ENCODE measurements at regions not wholly inside any gene's neighbourhood (a gene's known extent, or its start where the extent isn't known, plus 50 kb on each side); places are given as distances from the start of the nearest gene placed in this dataset.

- in situ Hi-C loops (cut with HindIII; ENCODE audit: low sequenced_read_pairs), result no loop called here
Measured at GRCh38 chr6:30272032-30272431, 54.7 kb upstream of the TRIM39 start.

GRCh38 chr6:30267423-30267822 lies 54.2 kb upstream of the TRIM26 start:
- in situ Hi-C loops (cut with HindIII; ENCODE audit: low sequenced_read_pairs), result loop anchor here (5.0 kb wide), 1 partner anchor 60 kb away; the partner anchor contains the start of gene TRIM39

GRCh38 chr6:30265594-30265993 lies 52.4 kb upstream of the TRIM26 start:
- in situ Hi-C loops (cut with HindIII; ENCODE audit: low sequenced_read_pairs), result loop anchor here (5.0 kb wide), 1 partner anchor 62 kb away; the partner anchor contains the start of gene TRIM39

GRCh38 chr6:30265181-30265580 lies 52.0 kb upstream of the TRIM26 start:
- in situ Hi-C loops (cut with HindIII; ENCODE audit: low sequenced_read_pairs), result loop anchor here (5.0 kb wide), 1 partner anchor 62 kb away; the partner anchor contains the start of gene TRIM39

GRCh38 chr6:30264743-30265142 lies 51.5 kb upstream of the TRIM26 start:
- in situ Hi-C loops (cut with HindIII; ENCODE audit: low sequenced_read_pairs), result loop anchor here (5.0 kb wide), 1 partner anchor 63 kb away; the partner anchor contains the start of gene TRIM39

GRCh38 chr6:30263734-30264133 lies 50.5 kb upstream of the TRIM26 start:
- in situ Hi-C loops (cut with HindIII; ENCODE audit: low sequenced_read_pairs), result no loop called here

Data from endothelial cell of hepatic sinusoid (primary cell).